MCF 10A (cell line): ENCODE measurements at regions not wholly inside any gene's neighbourhood (a gene's known extent, or its start where the extent isn't known, plus 50 kb on each side); places are given as distances from the start of the nearest gene placed in this dataset.
A peak's percentile ranks its signal among the peaks of the same experiment; 100 is the strongest.

Source experiments
- BruUV-seq: library from RNA; stranded (reverse); fragments of 400-500 nt; replicated peaks from 2 replicates; lab custom pipeline; 2021; lab: Mats Ljungman, UMichigan
- CTCF ChIA-PET: fragments of 300-600 bp; sonication (Branson Sonifier 250); formaldehyde crosslinking; extraction: SDS; loops from one replicate; lab custom pipeline; 2021; ENCODE audit warnings: antibody characterized with exemption, inconsistent platforms; lab: Yijun Ruan, JAX
- POLR2A ChIA-PET: fragments of 300-600, 350-650 bp; sonication (Branson Sonifier 250); formaldehyde crosslinking; extraction: SDS; loops from one replicate; lab custom pipeline; 2020; ENCODE audit warnings: antibody characterized with exemption, inconsistent platforms; lab: Yijun Ruan, JAX
- DNase-seq: peaks from one replicate; pipeline ENCODE4 v3.0.0-alpha.2; 2018; ENCODE audit not compliant: unreplicated experiment
- H3K27ac Mint-ChIP-seq: one replicate; pipeline ENCODE4 v1.8.0; 2022; ENCODE audit warnings: mild to moderate bottlenecking, low read depth, mixed read lengths; ENCODE audit not compliant: unreplicated experiment
- H3K27me3 Mint-ChIP-seq: one replicate; pipeline ENCODE4 v1.8.0; 2022; ENCODE audit warnings: mixed read lengths; ENCODE audit not compliant: insufficient read depth, unreplicated experiment
- H3K36me3 Mint-ChIP-seq: one replicate; pipeline ENCODE4 v1.8.0; 2022; ENCODE audit warnings: mild to moderate bottlenecking, moderate library complexity, mixed read lengths; ENCODE audit not compliant: insufficient read depth, unreplicated experiment
- H3K4me1 Mint-ChIP-seq: one replicate; pipeline ENCODE4 v1.8.0; 2022; ENCODE audit warnings: mixed read lengths; ENCODE audit not compliant: insufficient read depth, unreplicated experiment
- H3K4me3 Mint-ChIP-seq: one replicate; pipeline ENCODE4 v1.8.0; 2022; ENCODE audit warnings: mild to moderate bottlenecking, moderate library complexity, mixed read lengths; ENCODE audit not compliant: unreplicated experiment
- H3K9me3 Mint-ChIP-seq: one replicate; pipeline ENCODE4 v1.8.0; 2022; ENCODE audit warnings: mixed read lengths; ENCODE audit not compliant: unreplicated experiment
- CTCF ChIP-seq: fragments of 200-600 bp; IDR thresholded peaks from one replicate; pipeline ENCODE4 v1.8.0; 2022; ENCODE audit warnings: antibody characterized with exemption, mild to moderate bottlenecking; ENCODE audit not compliant: unreplicated experiment
- intact Hi-C: fragments of 100-400 bp; cut with micrococcal nuclease; formaldehyde crosslinking; loops from 2 replicates; pipeline ENCODE4 v1.14.1; 2022

- Mint-ChIP-seq H3K27me3 (no peaks in the 10 kb centered on the region), H3K9me3 (no peaks in the 10 kb centered on the region), H3K4me1 (no peaks in the 10 kb centered on the region), H3K36me3 (no peaks in the 10 kb centered on the region), H3K27ac (no peak overlapping the region), H3K4me3 (no peak overlapping the region)
- ChIA-PET CTCF (interaction anchor here (0.5 to 0.7 kb wide), 2 partner anchors 364 to 406 kb away, joined by 3 to 6 read pairs; no protein-coding TSS in a partner anchor), POLR2A (no interaction called here)
- no peak for DNase-seq
- intact Hi-C loops, result no loop called here
- BruUV-seq, result no TSS peak
- TF ChIP-seq CTCF, result no peak
Measured at GRCh38 chr13:67437244-67437643, 207.1 kb upstream of the PCDH9 start.

DNA sequence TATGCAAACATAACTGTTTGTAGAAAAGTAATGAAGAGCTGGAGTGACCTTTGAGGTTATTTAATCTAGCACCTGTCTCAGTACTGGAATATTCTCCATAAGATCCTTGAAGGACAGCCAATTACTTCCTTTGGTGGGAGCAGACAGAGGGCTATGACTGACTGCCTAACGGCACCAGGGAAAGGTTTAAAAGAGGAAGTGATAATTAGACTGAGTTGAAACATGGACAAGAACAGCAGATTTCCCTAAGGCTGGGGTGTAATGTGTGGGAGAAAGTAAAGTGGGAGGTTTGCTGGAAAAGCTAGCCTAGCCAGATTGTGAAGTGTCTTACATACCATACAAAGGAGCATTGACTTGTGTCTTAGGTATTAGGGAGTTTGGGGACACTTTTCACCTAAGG is 191.3 kb upstream of the PCDH9 start:
- Mint-ChIP-seq H3K4me1 (peaks cover 2% of the 10 kb centered on the region), H3K27ac (no peak overlapping the region), H3K36me3 (no peaks in the 10 kb centered on the region), H3K4me3 (no peak overlapping the region), H3K27me3 (no peaks in the 10 kb centered on the region), H3K9me3 (no peaks in the 10 kb centered on the region)
- POLR2A ChIA-PET, result interaction anchor here (0.9 kb wide), 1 partner anchor 9 kb away, joined by 4 read pairs; no protein-coding TSS in a partner anchor
- TF ChIP-seq CTCF, result no peak
- CTCF ChIA-PET, result interaction anchor here (0.9 kb wide), 1 partner anchor 13 kb away, joined by 6 read pairs; no protein-coding TSS in a partner anchor
- BruUV-seq, result no TSS peak
- intact Hi-C loops, result no loop called here
- no peak for DNase-seq

GRCh38 chr13:67416047-67416925 is 186.2 kb upstream of the PCDH9 start:
- peak overlapping the region; percentile 73 for H3K27ac Mint-ChIP-seq
- intact Hi-C loops, result loop anchor here (10.0 kb wide), 1 partner anchor 341 kb away; no protein-coding TSS in a partner anchor
- no peaks in the 10 kb centered on the region for H3K36me3 Mint-ChIP-seq
- H3K4me1 Mint-ChIP-seq, result peaks cover 22% of the 10 kb centered on the region
- no peak overlapping the region for H3K4me3 Mint-ChIP-seq
- ChIA-PET POLR2A (interaction anchor here (0.6 to 1.6 kb wide), 3 partner anchors 158 to 187 kb away, joined by 3 to 4 read pairs (median 3); no protein-coding TSS in a partner anchor), CTCF (interaction anchor here (0.6 to 3.2 kb wide), 27 partner anchors 12 to 1139 kb away, joined by 3 to 19 read pairs (median 3); no protein-coding TSS in a partner anchor)
- H3K27me3 Mint-ChIP-seq, result no peaks in the 10 kb centered on the region
- no TSS peak for BruUV-seq
- TF ChIP-seq CTCF, result peak; percentile 71
- peak; percentile 68 for DNase-seq
- H3K9me3 Mint-ChIP-seq, result no peaks in the 10 kb centered on the region

DNA sequence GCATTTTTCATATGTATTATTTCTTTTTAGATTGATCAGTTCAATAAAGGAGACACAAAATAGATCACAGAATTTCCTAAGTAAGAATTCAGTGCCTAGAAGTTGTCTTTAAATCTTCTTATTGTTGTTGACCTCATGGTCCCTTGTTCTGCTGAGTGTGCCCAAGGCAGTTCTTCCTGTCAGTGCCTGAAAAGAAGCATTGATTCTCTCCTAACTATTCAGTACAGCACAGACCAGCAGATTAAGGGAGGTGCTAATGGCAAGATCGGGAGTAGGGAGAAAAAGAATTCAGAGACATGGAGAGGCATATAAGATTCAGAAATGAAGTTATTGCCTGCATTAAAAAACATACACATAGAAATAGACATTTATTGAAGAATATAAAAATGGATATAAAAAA is 180.5 kb upstream of the PCDH9 start:
- Mint-ChIP-seq H3K4me1 (peaks cover 28% of the 10 kb centered on the region), H3K27me3 (no peaks in the 10 kb centered on the region)
- POLR2A ChIA-PET, result no interaction called here

More for the DNA sequence above, 180.5 kb upstream of the PCDH9 start:
- Mint-ChIP-seq H3K27ac (peak overlapping the region; percentile 87), H3K36me3 (no peaks in the 10 kb centered on the region), H3K4me3 (no peak overlapping the region), H3K9me3 (no peaks in the 10 kb centered on the region)
- no TSS peak for BruUV-seq
- TF ChIP-seq CTCF, result no peak
- intact Hi-C loops, result loop anchor here (10.0 kb wide), 1 partner anchor 336 kb away; no protein-coding TSS in a partner anchor
- DNase-seq, result no peak
- CTCF ChIA-PET, result no interaction called here
